Skeletal muscle satellite cell (primary cell): ENCODE measurements at regions not wholly inside any gene's neighbourhood (a gene's known extent, or its start where the extent isn't known, plus 50 kb on each side); places are given as distances from the start of the nearest gene placed in this dataset.

Experiments used
- H3K27me3 ChIP-seq: 2 replicates; pipeline ENCODE4 v1.7.0; 2013; ENCODE audit warnings: low read length; ENCODE audit not compliant: control insufficient read depth, insufficient read depth
- H3K36me3 ChIP-seq: 2 replicates; pipeline ENCODE4 v1.7.0; 2013; ENCODE audit warnings: mild to moderate bottlenecking, control low read depth, low read length; ENCODE audit not compliant: insufficient read depth
- H3K4me1 ChIP-seq: 2 replicates; pipeline ENCODE4 v1.7.0; 2013; ENCODE audit warnings: low read length; ENCODE audit not compliant: control insufficient read depth, insufficient read depth
- H3K4me2 ChIP-seq: 2 replicates; pipeline ENCODE4 v1.7.0; 2013; ENCODE audit warnings: mild to moderate bottlenecking, low read length
- H3K4me3 ChIP-seq: 2 replicates; pipeline ENCODE4 v1.7.0; 2013; ENCODE audit warnings: low read length
- H3K9ac ChIP-seq: 2 replicates; pipeline ENCODE4 v1.7.0; 2013; ENCODE audit warnings: mild to moderate bottlenecking, low read depth, low read length, moderate library complexity
- H3K9me3 ChIP-seq: replicated peaks from 2 replicates; pipeline ENCODE4 v1.7.0; 2013; ENCODE audit warnings: mild to moderate bottlenecking, control low read depth, low read length

DNA sequence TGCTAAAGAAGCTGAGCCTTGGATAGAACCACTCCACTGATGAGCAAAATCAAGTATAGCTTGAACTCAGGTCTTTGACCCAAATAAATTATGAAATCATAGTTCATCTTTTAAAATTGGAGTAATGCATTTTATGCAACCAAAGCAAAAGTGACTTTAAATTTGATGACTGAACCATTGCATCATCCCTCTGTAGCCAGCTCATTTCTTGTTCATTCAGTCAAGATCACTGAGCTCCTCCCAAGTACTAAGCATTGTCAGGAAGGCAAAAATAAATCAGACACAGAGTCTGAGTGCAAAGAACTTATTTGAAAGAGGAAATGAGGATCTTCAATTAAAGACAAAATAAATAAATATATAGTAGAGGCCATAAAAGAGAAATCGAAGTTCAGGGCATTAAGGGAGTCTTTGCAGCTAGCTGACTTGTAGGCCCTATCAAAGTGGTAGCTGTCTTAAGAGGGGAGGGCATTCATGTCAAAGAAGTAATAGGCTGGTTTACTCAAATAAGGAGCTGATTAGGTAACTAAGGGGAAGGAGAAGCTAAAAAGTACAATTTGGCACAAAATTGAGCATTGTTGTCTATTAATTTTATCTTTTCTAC is 411.8 kb downstream of the MTX2 start:
- Histone ChIP-seq H3K9me3 (no peaks in the 10 kb centered on the region), H3K4me2 (no peak overlapping the region), H3K4me3 (no peak overlapping the region), H3K27me3 (peaks cover 7% of the 10 kb centered on the region), H3K9ac (no peak overlapping the region), H3K4me1 (no peaks in the 10 kb centered on the region), H3K36me3 (no peaks in the 10 kb centered on the region)

- no peak overlapping the region for H3K4me3 ChIP-seq
- no peak overlapping the region for H3K9ac ChIP-seq
- H3K4me2 ChIP-seq: no peak overlapping the region
- no peaks in the 10 kb centered on the region for H3K4me1 ChIP-seq
- H3K27me3 ChIP-seq: peaks cover 7% of the 10 kb centered on the region
- H3K36me3 ChIP-seq: no peaks in the 10 kb centered on the region
- no peaks in the 10 kb centered on the region for H3K9me3 ChIP-seq
These were observed 412.4 kb downstream of the MTX2 start for GRCh38 chr2:176681584-176682115.

DNA sequence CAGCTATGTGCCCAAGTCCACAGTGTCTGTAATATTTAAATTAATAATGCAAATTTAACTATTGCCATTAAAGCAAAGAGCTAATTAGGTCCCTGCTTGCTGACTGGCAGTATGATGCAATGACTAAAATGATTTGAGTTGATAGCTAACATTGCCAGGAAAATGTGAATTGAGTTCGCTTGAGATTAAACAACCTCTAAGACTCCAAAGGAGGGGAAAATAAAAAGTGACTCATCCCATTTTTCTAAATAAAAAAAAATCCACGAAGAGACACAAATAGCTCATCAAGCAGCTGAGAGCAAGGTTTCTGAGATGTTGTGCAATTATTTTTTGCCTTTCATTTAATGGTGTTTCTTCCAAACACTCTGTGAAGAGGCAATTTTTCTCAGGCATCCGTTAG is 413.0 kb downstream of the MTX2 start:
- Histone ChIP-seq H3K9me3 (no peaks in the 10 kb centered on the region), H3K9ac (no peak overlapping the region), H3K4me2 (no peak overlapping the region), H3K4me3 (no peak overlapping the region), H3K36me3 (no peaks in the 10 kb centered on the region), H3K4me1 (no peaks in the 10 kb centered on the region), H3K27me3 (peaks cover 7% of the 10 kb centered on the region)

DNA sequence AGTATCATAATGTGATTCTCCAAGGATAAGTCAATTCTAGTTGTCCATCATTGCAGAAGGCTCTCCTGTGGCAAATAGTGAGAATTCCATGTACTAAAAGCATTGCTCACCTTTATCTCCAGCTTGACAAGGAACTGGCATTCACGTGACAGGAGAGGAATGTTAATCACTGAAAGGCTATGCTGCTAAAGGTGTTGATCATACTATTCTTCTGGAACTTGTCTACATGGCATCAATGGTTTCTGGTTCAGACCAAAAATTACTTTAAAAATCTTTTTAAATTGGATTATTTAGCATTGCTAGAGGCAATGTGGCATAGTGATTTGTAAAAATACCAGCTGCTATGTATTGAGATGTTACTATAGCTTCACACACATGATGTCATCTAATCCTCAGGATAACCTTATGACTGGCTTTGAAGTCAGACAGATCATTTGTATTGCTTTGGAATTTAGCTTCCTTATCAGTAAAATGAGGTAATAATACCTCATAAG is 414.4 kb downstream of the MTX2 start:
- no peak overlapping the region for H3K9ac ChIP-seq
- peaks cover 7% of the 10 kb centered on the region for H3K27me3 ChIP-seq
- no peak overlapping the region for H3K4me2 ChIP-seq
- no peak overlapping the region for H3K4me3 ChIP-seq
- H3K4me1 ChIP-seq: no peaks in the 10 kb centered on the region
- no peaks in the 10 kb centered on the region for H3K9me3 ChIP-seq
- H3K36me3 ChIP-seq: no peaks in the 10 kb centered on the region

GRCh38 chr2:176685908-176686307 is 416.7 kb downstream of the MTX2 start:
- no peaks in the 10 kb centered on the region for H3K4me1 ChIP-seq
- H3K9ac ChIP-seq: no peak overlapping the region
- no peaks in the 10 kb centered on the region for H3K9me3 ChIP-seq
- H3K36me3 ChIP-seq: no peaks in the 10 kb centered on the region
- H3K27me3 ChIP-seq: peaks cover 10% of the 10 kb centered on the region
- H3K4me3 ChIP-seq: no peak overlapping the region
- no peak overlapping the region for H3K4me2 ChIP-seq

DNA sequence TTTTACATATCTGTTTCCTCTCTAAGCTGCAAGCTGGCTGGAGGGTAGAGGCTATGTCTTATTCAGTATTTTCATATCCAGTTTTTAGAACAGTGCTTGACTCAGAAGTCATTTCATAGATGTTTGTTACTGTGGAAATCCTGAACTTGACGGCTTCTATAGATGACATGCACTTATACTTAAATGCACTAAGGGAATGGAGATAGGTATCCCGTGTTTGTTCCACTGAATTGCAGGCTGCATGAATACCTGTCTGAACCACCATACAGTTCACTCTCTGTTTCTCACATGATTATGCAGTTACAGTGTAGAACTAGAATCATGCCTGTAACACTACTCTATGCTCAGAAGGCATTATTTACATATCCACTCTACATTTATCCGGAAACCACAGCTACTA is 417.1 kb downstream of the MTX2 start:
- H3K9me3 ChIP-seq: no peaks in the 10 kb centered on the region
- H3K4me3 ChIP-seq: no peak overlapping the region
- no peak overlapping the region for H3K4me2 ChIP-seq
- H3K4me1 ChIP-seq: no peaks in the 10 kb centered on the region
- H3K36me3 ChIP-seq: no peaks in the 10 kb centered on the region
- peaks cover 10% of the 10 kb centered on the region for H3K27me3 ChIP-seq
- H3K9ac ChIP-seq: no peak overlapping the region

DNA sequence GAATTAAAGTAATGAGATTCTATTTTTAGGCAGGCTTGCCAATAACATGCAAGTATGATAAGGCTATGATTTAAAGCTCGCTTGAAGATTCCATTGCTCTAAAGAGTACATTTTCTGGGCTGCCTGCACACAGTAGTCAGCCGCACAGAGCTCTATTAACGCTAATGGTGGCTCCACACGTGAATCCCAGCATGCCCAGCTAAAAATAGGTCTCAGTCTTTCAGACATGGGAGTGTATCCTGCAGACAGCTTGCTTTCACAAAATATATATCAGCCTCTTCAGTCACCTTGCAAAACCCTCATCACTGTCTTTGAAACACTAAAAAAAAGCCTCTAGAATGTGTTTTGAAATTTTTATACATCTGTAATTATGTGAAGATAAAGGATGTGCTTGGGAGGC is 418.1 kb downstream of the MTX2 start:
- Histone ChIP-seq H3K4me3 (no peak overlapping the region), H3K27me3 (peaks cover 10% of the 10 kb centered on the region), H3K9ac (no peak overlapping the region)

DNA sequence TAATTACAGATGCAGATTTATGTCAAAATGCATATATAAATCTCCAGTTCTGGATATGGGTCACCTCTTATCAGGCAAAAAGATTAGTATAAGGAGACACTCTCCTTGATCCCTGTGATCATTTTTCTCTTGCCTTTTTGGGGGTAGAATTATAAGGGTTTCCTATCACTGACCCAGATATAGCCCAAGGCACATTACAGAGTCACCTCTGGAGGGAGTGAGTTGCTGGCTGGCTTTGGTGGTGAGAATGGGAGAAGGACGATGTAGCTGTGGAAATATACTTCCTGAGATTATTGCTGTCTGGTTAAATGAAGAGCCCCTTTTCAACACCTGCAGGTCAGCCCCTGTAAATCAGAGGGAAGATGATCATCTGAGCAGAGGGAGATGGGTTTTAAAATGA is 418.7 kb downstream of the MTX2 start:
- Histone ChIP-seq H3K9ac (no peak overlapping the region), H3K27me3 (peaks cover 10% of the 10 kb centered on the region), H3K4me1 (no peaks in the 10 kb centered on the region), H3K4me2 (no peak overlapping the region), H3K36me3 (no peaks in the 10 kb centered on the region), H3K4me3 (no peak overlapping the region), H3K9me3 (no peaks in the 10 kb centered on the region)

More for the DNA sequence above, 418.1 kb downstream of the MTX2 start:
- no peaks in the 10 kb centered on the region for H3K4me1 ChIP-seq
- H3K36me3 ChIP-seq: no peaks in the 10 kb centered on the region
- no peaks in the 10 kb centered on the region for H3K9me3 ChIP-seq
- H3K4me2 ChIP-seq: no peak overlapping the region

GRCh38 chr2:176689711-176690110 is 420.5 kb downstream of the MTX2 start:
- Histone ChIP-seq H3K36me3 (no peaks in the 10 kb centered on the region), H3K4me3 (no peak overlapping the region), H3K4me1 (no peaks in the 10 kb centered on the region), H3K9ac (no peak overlapping the region), H3K4me2 (no peak overlapping the region), H3K9me3 (no peaks in the 10 kb centered on the region), H3K27me3 (peaks cover 10% of the 10 kb centered on the region)

DNA sequence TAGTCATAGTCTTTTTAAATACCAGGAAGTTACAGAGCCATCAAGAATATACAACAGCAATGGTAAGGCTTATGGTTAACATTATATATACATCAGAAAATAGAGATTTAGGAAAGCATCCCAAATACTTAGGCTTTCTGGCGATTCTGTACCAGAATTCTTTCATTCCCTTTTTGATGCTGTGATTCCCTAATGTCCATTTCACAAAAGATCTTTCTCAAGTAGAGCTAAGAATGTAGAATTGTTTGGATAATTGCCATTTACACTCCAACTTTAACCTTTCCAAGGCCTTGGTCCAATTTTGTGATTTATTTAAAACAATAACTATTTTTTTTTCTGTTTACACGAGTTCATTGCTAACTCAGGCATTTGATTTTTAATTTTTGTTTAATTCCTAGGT is 422.2 kb downstream of the MTX2 start:
- Histone ChIP-seq H3K4me3 (no peak overlapping the region), H3K27me3 (peaks cover 3% of the 10 kb centered on the region), H3K9me3 (no peaks in the 10 kb centered on the region), H3K4me1 (no peaks in the 10 kb centered on the region), H3K36me3 (no peaks in the 10 kb centered on the region), H3K4me2 (no peak overlapping the region), H3K9ac (no peak overlapping the region)

DNA sequence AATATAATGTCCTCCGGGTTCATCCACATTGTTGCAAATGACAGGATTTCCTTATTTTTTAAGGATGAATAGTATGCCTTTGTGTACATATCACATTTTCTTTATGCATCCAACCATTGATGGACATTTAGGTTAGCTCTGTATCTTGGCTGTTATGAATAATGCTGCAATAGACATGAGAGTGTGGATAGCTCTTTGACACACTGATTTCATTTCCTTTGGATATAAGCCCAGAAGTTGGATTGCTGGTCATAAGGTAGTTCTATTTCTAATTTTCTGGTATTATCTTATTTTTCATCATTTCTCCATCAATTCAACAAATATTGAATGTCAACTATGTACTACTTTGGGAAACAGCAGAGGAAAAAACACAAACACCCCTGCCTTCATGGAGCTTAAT is 423.3 kb downstream of the MTX2 start:
- Histone ChIP-seq H3K4me3 (no peak overlapping the region), H3K4me2 (no peak overlapping the region), H3K9ac (no peak overlapping the region), H3K9me3 (no peaks in the 10 kb centered on the region), H3K36me3 (no peaks in the 10 kb centered on the region), H3K4me1 (no peaks in the 10 kb centered on the region), H3K27me3 (peaks cover 3% of the 10 kb centered on the region)

GRCh38 chr2:176699098-176699497 is 429.9 kb downstream of the MTX2 start:
- Histone ChIP-seq H3K4me3 (no peak overlapping the region), H3K27me3 (peaks cover 3% of the 10 kb centered on the region)

More at GRCh38 chr2:176699098-176699497, 429.9 kb downstream of the MTX2 start:
- H3K9ac ChIP-seq: no peak overlapping the region
- H3K4me1 ChIP-seq: no peaks in the 10 kb centered on the region
- H3K4me2 ChIP-seq: no peak overlapping the region
- H3K36me3 ChIP-seq: no peaks in the 10 kb centered on the region
- H3K9me3 ChIP-seq: no peaks in the 10 kb centered on the region
